GM10266 (cell line): ENCODE measurements at regions not wholly inside any gene's neighbourhood (a gene's known extent, or its start where the extent isn't known, plus 50 kb on each side); places are given as distances from the start of the nearest gene placed in this dataset.

Experiments used
- DNase-seq: peaks from one replicate; pipeline ENCODE4 v3.0.0; 2012; ENCODE audit errors: extremely low spot score
- TF ChIP-seq, protein P1 (sequence below): IDR thresholded peaks from 2 replicates; pipeline ENCODE4 v1.5.1; 2012; ENCODE audit warnings: mild to moderate bottlenecking, low read depth; ENCODE audit not compliant: control insufficient read depth, insufficient read depth; ENCODE audit errors: missing control alignments

DNA sequence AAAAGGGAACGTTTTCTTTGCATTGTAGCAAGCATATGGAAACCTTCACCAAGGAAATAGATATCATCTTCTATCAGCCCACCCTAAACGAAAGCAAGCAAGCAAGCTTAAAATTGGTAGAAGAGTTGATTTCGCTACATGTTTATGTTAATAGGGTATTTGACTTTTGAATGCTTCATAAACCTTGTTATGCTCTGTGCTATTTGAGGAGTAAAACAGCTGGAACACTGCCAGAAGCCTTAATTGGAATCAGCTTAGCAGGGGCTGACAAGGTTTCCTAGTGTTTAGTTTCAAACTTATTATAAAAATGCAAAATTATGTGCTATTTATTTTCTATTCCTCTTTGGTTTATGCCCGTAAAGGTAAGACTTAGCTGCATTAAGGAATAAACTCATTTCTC is 70.6 kb upstream of the LINC00305 start:
- DNase-seq: no peak
- TF ChIP-seq, protein P1, sequence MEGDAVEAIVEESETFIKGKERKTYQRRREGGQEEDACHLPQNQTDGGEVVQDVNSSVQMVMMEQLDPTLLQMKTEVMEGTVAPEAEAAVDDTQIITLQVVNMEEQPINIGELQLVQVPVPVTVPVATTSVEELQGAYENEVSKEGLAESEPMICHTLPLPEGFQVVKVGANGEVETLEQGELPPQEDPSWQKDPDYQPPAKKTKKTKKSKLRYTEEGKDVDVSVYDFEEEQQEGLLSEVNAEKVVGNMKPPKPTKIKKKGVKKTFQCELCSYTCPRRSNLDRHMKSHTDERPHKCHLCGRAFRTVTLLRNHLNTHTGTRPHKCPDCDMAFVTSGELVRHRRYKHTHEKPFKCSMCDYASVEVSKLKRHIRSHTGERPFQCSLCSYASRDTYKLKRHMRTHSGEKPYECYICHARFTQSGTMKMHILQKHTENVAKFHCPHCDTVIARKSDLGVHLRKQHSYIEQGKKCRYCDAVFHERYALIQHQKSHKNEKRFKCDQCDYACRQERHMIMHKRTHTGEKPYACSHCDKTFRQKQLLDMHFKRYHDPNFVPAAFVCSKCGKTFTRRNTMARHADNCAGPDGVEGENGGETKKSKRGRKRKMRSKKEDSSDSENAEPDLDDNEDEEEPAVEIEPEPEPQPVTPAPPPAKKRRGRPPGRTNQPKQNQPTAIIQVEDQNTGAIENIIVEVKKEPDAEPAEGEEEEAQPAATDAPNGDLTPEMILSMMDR: no peak

DNA sequence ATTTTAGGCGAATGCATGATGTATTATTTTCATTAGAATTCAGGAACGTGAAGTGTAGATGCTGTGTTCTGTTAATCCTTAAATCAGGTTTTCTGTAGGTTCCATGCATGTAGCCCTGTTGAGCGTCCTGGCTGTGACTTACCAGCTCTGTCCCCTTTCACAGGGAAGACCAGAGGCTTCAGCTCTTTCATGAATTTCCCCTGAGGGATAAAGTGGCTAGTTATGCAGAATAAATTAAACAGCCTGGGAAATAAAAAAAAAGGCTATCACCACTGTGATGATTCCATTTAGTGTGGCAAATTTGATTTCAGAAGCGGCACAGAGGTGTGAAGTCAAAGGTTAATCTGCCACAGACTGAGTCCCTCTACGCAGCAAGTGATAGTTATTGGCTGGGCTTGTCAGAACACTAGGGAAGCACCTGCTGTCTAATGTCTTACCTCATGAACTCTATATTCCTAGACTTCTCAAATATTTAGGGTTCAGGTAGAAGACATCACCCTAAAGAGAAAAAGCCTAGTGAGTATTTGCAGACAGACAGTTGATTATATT is 61.6 kb upstream of the LINC00305 start:
- DNase-seq: no peak
- TF ChIP-seq, protein P1: no peak

DNA sequence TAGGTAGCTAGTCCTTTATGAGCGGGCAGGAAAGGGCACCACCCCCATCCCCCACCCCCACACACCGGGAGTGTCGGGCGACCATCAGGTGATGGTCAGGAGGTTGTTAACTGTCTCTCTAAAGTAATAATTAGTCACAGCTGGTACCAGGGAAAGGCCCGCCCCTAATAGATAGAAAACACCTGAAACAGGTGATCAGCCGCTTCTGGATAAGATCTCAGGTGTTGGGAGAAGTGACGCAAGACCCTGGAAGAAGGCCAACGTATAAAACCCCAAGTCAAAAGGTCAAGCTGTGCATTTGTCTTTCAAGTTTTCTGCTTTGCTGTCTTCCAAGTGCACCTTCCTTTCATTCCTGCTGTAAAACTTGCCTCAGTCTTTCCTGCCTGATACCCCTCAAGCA is 59.6 kb upstream of the LINC00305 start:
- DNase-seq: no peak
- TF ChIP-seq, protein P1: no peak

DNA sequence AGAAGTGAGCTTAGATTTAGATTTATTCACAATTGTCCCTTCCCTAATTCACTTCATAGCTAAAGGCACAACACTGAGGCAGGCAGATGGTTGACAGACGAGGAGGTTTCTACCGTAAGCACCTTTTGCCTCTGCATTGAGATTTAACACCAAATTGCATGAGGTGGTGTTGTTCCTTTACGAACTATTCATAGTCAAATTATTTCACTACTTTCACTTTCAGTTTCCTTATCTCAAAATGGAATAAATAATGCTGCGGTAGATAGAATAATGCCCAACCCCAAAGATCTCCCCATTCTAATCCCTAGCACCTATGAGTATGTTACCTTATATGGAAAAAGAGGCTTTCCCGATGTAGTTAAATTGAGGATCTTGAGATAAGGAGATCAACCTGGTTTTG is 58.9 kb upstream of the LINC00305 start:
- DNase-seq: no peak
- TF ChIP-seq, protein P1: no peak

DNA sequence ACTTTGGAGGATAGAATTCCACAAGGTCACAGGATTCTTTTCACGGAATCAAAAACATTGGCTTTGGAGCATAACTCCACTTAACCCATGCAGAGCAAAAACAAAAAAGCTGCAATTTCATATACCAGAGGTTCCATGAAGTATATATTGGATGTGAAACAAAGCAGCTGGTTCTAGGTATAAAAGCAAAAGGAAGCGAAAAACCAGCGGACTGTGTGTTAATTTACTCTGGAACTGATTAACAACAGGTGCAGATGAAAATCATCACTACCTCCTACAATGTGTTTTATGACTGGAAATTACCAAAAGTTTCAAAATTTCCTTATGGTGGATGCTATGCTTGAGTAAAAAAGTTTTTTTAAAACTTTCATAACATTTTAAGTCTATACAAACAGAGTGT is 54.4 kb upstream of the LINC00305 start:
- TF ChIP-seq, protein P1: no peak
- peak; percentile 10 for DNase-seq

DNA sequence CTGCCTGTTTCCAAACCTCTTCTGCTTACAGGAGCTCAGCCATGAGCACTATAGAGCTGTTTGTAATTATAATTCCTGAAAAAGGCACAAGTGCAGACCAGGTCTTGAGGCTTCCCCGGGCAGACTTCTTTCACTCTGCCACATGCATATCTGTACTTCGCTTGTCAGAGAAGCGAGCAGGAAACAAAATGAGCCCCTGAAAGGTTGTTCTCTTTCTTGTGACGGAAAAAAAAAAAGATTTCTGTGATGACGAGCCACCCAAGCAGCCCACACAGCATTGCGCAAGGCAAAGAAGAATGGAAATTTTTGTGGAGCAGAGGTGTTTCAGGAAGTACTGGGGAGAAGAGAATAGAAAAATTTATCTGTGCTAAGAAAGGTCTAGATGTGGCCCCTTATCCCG is 54.0 kb upstream of the LINC00305 start:
- TF ChIP-seq, protein P1: no peak
- DNase-seq: peak; percentile 12

DNA sequence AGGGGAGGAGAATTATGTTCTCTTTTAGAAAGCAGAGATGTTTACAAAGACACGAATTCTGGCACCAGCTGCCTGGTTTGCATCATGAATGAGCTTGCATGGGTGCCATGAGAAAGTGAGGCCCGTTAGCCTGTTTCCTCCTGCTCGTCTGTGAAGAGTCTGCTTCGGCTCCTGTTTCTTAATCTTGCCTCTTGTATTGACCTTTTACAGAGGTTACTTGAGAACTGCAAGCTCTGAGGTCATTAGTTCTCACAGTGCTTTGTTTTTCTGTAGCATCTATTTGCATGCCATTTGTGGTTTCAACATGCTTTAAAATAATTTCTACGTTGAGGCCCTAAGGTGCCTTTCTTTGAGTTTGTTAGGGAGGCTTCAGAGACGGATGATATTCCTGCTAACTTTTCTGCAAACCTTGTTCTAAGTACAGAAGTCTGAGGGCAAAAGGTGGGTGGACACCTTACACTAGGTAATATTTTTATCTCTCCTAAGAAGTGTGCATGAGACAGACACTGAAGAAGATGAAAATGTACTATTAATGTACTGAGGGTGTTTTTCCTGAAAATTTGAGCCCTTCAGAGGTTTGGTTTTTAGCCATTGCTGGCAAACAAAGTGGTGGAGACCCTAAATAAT is 53.4 kb upstream of the LINC00305 start:
- TF ChIP-seq, protein P1: no peak
- peak; percentile 52 for DNase-seq
